NCI-H2081 (cell line): ENCODE measurements at regions not wholly inside any gene's neighbourhood (a gene's known extent, or its start where the extent isn't known, plus 50 kb on each side); places are given as distances from the start of the nearest gene placed in this dataset.

Experiments
- DNase-seq, 2 experiments: peaks; one replicate each; lab custom pipeline; 2025; lab: John Stamatoyannopoulos, UW

DNA sequence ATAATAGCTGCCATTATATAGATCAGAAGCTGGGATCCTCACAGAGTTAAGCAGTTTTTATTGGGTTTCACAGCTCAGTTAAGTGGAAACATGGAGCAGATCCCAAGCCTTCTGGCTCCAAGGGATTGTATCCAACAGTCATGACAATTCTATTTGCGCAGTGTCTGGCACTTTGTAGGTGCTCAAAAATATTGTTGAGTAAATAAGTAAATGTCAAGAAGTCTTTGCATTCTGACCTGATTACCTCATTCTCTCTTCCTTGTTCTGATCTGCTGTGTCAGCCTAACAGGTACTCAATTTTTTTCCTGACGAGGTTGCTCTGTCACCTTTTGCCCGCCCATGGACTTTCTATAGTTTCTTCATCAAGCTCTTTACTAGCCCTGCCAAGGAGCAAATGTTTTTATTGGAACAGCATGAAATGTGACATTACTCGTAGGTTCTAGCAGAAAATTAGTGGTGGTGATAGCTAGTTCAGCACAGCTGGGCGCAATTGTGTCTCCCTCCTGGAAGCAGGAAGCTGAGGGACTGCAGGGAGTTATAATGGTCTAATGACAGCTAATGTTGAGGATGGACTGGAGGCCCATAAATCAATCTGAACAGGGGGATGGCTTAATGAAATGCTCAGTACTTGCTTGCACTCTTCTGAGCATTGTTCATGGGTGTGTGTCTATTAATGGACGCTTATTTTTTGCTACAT lies 680.2 kb downstream of the CCSER2 start:
- peak; percentile 32 to 84 for DNase-seq

DNA sequence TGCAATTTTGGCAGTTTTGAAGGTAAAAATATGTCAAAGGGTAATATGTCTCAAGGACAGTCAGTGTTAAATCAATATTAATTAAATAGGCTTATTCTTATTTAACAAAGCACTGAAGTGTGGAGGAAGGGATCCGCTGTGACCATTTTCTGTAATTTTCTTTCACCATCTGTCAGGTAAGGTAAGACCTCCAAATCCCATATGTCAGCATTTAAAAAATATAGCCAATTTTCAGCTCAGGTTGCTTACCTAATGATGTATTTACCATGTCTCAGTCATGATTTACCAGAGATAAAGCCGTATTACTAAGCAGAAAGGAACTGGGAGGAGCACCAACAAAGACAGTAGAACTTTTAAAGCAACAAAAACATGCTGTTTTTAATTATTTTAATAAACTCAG lies 683.9 kb downstream of the CCSER2 start:
- DNase-seq = peak in 1 of 2 experiments; percentile 14

DNA sequence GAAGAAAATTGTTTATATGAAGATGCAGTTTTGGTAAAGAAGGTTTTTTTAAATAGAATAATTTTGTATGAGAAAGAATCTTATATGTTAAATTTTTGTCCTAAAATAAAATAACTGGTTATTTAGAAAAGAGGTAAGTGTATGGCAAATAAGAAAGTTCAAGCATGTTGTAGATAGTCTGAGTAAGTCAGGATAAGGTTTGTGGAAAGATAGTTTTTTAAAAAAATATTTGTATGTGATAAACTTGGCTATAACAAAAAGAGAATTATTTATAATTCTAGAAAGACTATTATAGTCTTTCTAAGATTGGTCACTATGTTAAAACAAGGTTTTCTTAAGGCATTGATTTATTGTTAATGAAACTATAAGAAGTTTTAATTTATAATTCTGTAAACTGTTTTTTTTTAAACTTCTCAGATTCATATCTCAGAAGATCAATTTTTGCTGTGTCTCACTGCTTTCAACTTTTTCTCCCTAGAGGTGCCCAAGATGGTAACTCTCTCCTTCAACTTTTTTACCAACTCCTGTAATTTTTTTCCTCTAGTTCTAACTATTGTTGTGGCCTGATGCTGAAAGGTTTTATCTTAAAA lies 698.6 kb downstream of the CCSER2 start:
- DNase-seq = no peak

DNA sequence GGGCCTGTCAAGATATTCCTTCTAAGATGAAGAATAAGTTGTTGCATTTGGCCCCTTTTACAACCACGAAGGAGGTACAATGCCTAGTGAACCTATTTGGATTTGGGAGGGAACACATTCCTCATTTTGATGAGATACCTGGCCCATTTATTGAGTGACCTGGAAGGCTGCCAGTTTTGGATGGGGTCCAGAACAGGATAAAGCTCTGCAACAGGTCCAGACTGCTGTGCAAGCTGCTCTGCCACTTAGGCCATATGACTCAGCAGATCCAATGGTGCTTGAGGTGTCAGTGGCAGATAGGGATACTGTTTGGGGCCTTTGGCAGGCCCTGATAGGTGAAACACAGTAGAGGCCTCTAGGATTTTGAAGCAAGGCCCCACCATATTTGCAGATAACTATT lies 704.6 kb downstream of the CCSER2 start:
- DNase-seq = no peak

DNA sequence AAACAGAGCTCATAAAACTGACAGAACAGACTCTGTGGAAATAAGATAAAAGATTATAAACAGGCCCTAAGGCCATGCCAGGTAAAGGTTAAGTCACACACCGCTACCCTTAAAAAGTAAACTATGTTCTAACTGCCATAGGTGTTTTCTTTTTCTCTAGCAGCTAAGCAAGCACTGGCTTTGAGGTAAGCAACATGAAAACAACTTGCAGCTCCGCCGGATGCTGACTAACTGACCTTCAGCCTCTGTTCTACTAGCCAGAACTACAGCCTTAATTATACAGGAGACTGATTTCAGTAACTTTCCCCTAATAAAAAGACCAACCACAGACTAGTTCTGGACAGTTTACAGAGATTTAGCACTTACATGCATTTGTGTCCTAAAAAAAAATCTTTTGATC lies 708.3 kb downstream of the CCSER2 start:
- no peak for DNase-seq

DNA sequence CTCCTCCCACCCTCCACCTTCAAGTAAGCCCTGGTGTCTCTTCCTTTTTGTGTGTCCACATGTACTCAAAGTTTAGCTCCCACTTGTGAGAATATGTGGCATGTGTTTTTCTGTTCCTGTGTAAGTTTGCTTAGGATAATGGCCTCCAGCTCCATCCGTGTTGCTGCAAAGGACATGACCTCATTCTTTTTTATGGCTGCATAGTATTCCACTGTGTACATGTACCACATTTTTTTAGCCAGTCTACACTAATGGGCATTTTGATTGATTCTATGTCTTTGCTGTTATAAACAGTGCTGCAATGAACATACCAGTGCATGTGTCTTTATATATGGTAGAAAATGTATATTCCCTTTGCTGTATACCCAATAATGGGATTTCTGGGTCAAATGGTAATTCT lies 710.9 kb downstream of the CCSER2 start:
- DNase-seq = no peak

DNA sequence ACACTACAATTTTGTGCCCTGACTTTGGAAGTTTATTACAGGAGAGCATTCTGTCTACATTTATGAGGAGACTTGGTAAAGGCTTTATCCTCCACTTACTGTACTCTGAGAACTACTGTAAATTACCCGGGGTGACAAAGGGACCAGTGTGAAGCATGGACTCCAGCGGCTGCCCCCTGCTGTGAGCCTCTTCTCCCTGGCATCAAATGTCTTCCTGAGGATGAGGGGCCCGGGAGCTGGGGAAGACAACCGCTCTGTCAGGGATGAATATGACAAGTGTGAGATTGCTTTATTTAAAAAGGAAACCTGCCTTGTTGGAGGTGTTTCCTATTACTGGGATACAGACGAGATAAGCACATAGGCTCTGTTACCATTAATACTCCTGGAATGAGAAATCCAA lies 714.8 kb downstream of the CCSER2 start:
- DNase-seq = peak in 1 of 2 experiments; percentile 14

DNA sequence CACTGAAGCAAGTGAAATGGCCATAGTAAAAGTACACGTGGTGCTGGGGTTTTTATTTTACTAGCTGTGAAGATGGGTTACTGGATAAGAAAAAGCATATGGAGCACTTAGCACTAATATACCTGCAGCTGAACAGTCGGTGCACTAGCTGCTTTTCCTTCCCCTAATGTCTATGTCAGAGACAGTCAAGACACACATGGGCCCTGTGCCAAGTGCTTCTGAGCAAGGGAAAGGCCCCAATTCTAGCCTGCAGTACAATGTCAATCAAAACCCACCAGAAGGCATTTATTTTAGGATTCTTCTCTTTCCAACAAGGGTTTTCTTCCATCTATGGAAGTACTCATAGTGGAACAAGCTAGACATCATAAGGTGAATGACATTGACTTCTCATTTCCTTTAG lies 716.7 kb downstream of the CCSER2 start:
- DNase-seq = no peak

DNA sequence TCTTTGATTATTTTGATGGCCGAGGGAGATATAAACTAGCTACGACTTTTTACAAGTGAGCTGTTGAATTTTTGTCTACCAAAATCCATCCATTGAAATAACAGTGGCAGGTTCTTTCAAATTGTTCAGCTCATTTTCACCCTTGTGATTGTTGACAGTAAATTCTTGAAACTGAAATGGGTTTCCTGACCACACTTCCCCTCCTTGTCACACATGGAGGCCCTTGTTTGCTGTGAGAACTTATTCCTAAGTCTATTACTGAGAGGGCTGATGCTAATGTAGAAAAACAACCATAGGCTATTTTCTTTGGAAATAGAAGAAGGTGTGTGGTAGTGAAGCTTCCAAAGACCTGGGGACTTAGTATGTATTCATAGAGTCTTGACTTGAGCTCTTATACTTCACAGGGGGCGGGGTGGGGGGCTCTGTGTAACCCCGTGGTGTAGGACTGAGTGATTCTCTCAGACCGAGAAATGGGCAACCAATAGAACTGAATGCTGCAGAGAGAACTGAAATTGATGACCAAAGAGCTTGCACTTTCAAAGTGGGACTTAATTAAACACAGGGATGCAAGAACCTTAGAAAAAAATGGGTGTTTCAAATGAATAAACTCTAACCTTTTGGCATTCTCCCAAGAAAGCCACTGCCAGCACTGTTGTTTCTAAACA lies 718.9 kb downstream of the CCSER2 start:
- DNase-seq = no peak

DNA sequence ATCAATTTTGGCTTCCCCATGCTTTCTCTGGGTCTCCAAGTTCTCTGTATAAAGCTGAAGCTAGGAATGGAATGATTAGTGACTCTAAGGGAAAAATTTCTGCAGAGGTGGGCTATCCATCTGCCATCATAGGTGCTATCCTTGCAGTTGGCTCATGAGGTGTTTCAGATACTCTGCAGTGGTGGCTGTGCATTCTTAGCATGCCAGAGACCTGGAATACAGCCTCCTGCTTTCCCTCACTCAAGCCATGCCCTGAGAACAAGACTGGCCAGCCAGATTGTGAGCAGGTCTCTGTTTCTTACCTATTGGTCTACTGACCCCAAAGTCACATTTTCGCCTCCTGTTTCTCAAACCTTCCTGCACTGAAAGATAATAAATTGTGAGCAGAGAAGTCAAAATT lies 719.6 kb downstream of the CCSER2 start:
- DNase-seq = no peak

DNA sequence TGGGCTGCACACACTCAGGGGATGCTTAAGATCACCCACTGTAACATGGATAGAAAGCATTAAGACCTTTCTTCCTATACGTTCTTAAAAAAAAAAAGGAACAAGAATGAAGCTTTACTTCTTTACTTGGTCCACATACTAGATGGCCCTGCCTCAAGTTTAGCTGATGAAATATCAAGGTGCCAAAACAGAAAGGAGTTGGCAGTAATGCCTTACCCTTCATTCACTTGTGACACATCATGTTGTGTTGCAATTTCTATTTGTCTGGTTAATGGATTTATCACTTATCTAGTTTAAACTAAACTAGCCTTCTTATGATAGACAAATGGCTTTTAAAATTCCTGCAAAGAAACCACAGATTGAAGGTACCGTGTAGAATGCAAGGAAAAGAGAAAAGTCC lies 720.3 kb downstream of the CCSER2 start:
- DNase-seq = no peak

DNA sequence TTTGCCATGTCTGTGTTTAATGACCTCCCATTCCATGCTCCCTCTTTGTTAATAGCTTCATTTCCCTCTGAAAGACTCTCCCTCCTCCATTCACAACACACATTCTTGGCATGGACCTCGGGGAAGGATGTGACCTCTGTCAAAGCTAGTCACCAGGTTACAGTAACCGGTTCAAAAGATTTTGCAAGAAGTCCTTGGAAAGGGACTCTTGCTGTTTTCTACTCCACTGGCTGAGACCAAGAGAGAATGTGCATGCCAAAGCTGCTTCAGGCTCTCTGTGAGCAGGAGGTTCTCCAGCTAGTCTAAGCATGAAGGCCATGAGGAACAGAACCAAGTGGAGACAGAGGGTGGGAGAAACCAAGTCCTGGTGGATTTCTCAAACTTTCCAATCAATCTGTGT lies 732.6 kb downstream of the CCSER2 start:
- no peak for DNase-seq

DNA sequence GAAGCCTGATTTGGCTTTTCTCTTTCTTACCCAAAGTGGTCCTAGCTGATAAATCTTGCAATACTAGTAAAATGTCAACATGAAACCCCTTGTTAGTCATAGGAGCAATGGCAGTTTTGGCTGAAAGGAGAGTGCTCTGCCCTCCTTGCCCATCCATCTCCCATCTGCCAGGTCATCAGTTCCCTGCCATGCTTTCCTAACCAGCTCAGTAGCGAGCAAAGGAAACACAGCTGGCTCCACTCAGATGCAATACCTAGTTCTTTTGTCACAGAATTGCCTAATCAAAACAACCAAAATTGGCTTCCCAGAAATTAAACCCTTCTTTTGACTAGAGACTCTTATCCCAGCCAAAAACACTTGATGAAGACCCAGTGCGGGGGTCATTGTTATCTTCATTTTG lies 733.0 kb downstream of the CCSER2 start:
- DNase-seq = no peak

DNA sequence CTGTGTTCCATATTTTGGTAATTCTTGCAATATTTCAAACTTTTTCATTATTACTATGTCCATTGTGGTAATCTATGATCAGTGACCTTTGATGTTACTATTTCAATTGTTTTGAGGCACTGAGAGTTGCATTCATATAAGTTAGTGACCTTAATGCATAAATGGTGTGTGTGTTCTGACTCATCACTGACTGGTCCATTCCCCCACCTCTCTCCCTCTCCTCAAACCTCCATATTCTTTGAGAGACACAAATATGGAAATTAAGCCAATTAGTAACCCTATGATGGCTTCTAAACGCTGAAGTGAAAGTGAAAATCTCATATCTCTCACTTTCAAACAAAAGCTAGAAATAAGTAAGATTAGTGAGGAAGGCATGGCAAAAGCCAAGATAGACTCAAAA lies 739.6 kb downstream of the CCSER2 start:
- no peak for DNase-seq

DNA sequence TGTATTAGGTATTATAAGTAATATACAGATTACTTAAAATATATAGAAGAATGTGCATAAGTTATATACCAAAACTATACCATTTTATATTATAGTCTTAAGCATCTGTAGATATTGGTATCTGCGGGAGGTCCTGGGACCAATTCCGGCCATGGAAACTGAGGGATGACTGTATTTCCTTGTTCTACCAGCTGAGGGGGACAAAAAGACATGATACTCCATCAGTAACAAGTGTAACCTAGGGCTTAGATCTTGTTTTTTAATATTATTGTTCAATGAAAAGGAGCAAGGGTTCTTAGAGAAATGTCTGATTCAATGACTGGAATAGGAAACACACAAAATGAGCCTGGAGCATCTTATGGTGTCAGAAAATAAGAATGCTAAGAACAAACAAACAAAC lies 752.5 kb downstream of the CCSER2 start:
- no peak for DNase-seq

DNA sequence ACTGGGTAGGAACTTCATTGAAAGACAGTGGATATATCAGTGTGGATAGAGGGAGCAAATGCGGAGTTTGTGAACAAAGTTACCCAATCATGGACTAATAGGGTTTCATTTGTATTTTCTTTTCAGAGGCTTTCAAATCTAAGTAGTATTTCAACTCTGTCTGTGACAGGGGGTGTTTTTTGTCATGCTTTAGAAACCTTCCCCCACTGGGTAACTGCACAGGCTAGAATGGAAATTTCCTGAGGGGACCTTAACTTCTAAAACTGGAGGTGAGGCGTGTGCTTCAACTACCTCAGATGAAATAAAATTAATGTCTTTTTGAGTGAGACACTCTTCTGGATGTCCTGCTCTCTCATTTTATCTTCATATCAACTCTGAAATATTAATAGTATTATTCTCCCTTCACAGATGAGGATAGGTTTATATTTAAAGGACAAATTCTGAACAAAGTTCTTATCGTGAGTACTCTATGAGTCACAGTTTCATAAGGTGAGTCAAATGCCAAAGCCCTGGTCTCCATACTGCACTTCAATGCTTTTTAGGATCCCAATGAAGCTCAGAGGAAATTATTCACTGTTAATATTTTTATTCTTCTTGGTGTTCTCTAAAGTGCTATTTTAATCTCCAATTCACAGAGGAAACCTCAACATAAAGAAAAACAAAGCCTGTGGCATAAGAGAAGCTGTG lies 770.6 kb downstream of the CCSER2 start:
- DNase-seq = no peak

DNA sequence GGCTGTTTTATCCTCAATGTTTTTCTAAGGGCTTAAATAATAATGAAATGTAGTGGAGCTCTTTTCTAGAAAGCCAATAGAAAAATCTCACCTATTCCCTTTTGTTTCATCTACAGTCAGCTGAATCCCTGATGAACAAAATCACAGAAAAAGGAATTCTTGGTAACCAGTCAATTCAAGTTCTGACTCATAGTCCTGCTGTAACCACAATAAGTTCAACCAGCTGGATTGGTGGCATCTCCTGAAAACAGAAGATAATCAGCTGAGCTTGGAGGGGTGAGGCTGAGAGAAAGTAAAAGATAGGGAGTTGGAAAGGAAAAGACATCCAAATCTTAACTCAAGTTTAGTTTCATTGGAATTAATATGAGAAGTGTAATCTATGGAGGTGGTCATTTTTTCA lies 772.1 kb downstream of the CCSER2 start:
- no peak for DNase-seq

DNA sequence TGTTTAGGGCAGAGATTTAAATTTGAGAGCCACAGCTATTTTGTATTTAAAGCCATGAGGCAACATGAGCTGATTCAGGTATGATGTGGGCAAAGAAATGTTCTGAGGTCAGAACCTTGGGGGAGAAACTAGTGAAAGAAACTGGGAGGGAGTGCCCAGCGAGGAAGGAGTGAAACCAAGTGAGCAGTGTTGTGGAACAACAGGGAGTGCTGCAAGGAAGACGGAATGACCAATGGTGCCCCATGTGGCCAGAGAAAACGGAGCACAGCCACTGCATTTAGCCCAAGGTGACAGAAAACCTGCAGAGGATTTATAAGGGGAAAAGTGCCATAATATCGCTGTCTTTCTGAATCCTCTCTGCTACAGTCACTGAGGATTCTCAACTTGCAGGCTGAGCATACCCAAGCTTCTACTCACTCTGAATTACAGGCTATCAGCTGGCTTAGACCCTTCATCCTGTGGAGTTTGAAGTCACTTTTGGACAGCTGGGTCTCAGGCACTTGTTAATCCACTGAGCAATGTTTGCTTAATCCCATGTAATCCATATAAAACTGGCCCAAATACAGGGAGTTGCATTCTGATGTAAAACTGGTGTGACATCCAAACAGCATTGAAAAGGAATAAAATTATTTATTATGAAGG lies 777.3 kb downstream of the CCSER2 start:
- DNase-seq = no peak

DNA sequence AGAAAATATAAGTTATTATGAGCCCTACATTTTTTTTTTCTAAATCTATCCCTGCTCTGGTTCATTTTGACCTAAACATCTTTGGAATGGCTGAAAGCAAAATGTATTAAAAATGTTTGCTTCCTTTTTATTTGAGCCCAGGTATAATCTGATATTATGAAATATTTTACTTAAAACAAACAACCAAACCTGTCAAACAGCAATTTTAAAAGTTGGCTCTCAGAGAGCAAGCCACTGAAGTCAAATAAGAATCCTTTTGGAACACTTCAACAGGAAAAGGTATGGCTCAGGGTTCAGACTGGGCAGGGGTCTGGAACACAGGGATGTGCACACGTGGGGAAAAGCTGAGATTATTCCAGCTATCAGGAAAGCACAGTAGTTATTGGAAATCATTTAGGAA lies 782.9 kb downstream of the CCSER2 start:
- DNase-seq = no peak

DNA sequence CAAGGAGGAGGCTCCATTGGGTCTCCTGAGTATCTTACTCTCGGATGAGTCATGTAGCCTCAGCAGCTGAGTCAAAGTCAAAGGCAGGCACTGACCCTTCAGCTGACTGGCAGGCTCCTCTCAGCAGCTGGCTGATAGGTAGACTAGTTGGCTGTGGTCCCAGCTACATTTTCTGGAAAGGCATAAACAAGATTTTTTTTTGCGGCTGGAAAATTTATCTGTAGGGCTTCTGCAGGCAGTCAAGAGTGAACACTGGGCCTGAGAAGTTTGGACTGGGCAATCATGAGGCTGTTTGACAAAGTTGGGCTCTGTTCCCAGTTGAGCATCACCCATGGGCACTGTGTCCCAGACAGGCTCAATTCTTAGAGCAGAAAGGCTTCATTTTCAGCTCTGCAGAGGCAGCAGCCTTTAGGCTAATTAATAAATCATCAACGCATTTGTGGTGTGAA lies 796.2 kb downstream of the CCSER2 start:
- DNase-seq = no peak

DNA sequence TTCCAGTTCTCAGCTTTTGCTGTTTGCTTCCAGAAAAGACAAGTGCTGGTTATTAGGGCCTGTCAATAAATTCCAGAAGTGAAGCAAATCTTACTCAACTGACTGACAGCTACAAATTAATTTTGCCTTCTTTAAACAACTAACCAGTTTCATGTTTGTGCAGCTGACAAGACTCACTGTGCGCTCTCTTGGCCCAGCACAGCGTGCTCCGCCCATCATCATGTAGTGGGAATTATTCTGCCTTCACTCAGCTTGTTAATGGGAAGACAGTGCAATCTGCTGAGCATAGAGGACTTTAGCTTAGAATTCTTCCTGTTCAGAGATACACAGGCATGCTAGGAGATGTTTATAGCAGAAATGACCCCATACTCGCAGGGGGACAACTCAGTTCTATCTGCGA lies 808.9 kb downstream of the CCSER2 start:
- no peak for DNase-seq

DNA sequence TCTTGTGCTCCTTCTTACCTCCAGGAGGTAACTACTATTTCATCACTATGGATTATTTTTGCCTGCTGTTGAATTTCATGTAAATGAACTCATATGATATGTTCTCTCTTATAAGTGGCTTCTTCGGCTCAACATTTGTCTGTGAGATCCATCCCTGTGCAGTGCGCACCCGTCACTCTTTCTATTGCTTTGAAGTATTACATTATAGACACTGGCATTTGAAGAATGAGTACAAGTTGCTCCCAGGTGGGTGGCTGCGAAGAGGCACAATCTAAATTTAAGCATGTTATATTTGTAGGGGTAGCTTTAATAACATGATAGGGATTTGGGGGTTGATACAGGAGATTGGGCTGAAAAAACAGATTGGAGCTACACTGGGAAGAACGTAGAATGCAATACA lies 809.7 kb downstream of the CCSER2 start:
- no peak for DNase-seq
